NCI-H510A treated with DMSO at 0.1 percent for 48 hours (cell line): ENCODE measurements at regions not wholly inside any gene's neighbourhood (a gene's known extent, or its start where the extent isn't known, plus 50 kb on each side); places are given as distances from the start of the nearest gene placed in this dataset.
"Not testable (repeated sequence)": the region's sequence is repeated elsewhere in the genome, so short reads cannot be mapped to it uniquely, and the experiment has no call there.

ENCODE experiments used
- DNase-seq: peaks from one replicate; lab custom pipeline; 2025; lab: John Stamatoyannopoulos, UW

- no peak for DNase-seq
Observed at GRCh38 chr15:91620229-91620628, 233.3 kb upstream of the SLCO3A1 start.

GRCh38 chr15:91622235-91622634 is 231.3 kb upstream of the SLCO3A1 start:
- no peak for DNase-seq

- no peak for DNase-seq
Observed at GRCh38 chr15:91622711-91623342, 230.7 kb upstream of the SLCO3A1 start.

- no peak for DNase-seq
Observed at GRCh38 chr15:91624353-91624968, 229.0 kb upstream of the SLCO3A1 start.

GRCh38 chr15:91625506-91625905 is 228.0 kb upstream of the SLCO3A1 start:
- DNase-seq: no peak

GRCh38 chr15:91627473-91628278 is 225.8 kb upstream of the SLCO3A1 start:
- no peak for DNase-seq

- no peak for DNase-seq
Observed at GRCh38 chr15:91630090-91630489, 223.4 kb upstream of the SLCO3A1 start.

- peak; percentile 30 for DNase-seq
Observed at GRCh38 chr15:91632176-91632575, 221.3 kb upstream of the SLCO3A1 start.

- DNase-seq: no peak
Observed at GRCh38 chr15:91632981-91633380, 220.5 kb upstream of the SLCO3A1 start.

- no peak for DNase-seq
Observed at GRCh38 chr15:91634179-91634578, 219.3 kb upstream of the SLCO3A1 start.

GRCh38 chr15:91635080-91635479 is 218.4 kb upstream of the SLCO3A1 start:
- DNase-seq: no peak

GRCh38 chr15:91635641-91636040 is 217.9 kb upstream of the SLCO3A1 start:
- DNase-seq: no peak

GRCh38 chr15:91649016-91649415 is 204.5 kb upstream of the SLCO3A1 start:
- no peak for DNase-seq

GRCh38 chr15:91649831-91650321 is 203.6 kb upstream of the SLCO3A1 start:
- no peak for DNase-seq

- DNase-seq: no peak
Observed at GRCh38 chr15:91651251-91651650, 202.3 kb upstream of the SLCO3A1 start.

- DNase-seq: no peak
Observed at GRCh38 chr15:91652610-91653207, 200.8 kb upstream of the SLCO3A1 start.

- not testable (repeated sequence) for DNase-seq
Observed at GRCh38 chr15:91655563-91656290, 197.8 kb upstream of the SLCO3A1 start.

- DNase-seq: no peak
Observed at GRCh38 chr15:91660174-91660649, 193.3 kb upstream of the SLCO3A1 start.

GRCh38 chr15:91664224-91664836 is 189.2 kb upstream of the SLCO3A1 start:
- DNase-seq: no peak

- no peak for DNase-seq
Observed at GRCh38 chr15:91665212-91665611, 188.3 kb upstream of the SLCO3A1 start.

GRCh38 chr15:91668370-91668769 is 185.1 kb upstream of the SLCO3A1 start:
- no peak for DNase-seq
